ENCODE measurements at regions not wholly inside any gene's neighbourhood (a gene's known extent, or its start where the extent isn't known, plus 50 kb on each side); places are given as distances from the start of the nearest gene placed in this dataset.

GRCh38 chr20:60637801-60638200 is 614.3 kb upstream of the CDH4 start:
- DNase-seq, result no peak

- DNase-seq, result no peak
Measured at GRCh38 chr20:60638430-60639098, 613.5 kb upstream of the CDH4 start.

GRCh38 chr20:60641879-60642447 is 610.1 kb upstream of the CDH4 start:
- no peak for DNase-seq

GRCh38 chr20:60642541-60642940 is 609.5 kb upstream of the CDH4 start:
- no peak for DNase-seq

GRCh38 chr20:60648556-60648955 is 603.5 kb upstream of the CDH4 start:
- no peak for DNase-seq

GRCh38 chr20:60649541-60649940 is 602.5 kb upstream of the CDH4 start:
- no peak for DNase-seq

- DNase-seq, result no peak
Measured at GRCh38 chr20:60650087-60650486, 602.0 kb upstream of the CDH4 start.

- DNase-seq, result no peak
Measured at GRCh38 chr20:60652046-60652445, 600.0 kb upstream of the CDH4 start.

GRCh38 chr20:60652615-60653014 is 599.4 kb upstream of the CDH4 start:
- DNase-seq, result no peak

- DNase-seq, result peak; percentile 9
Measured at GRCh38 chr20:60653111-60653845, 598.8 kb upstream of the CDH4 start.

GRCh38 chr20:60658681-60659080 is 593.4 kb upstream of the CDH4 start:
- no peak for DNase-seq

GRCh38 chr20:60659240-60659639 is 592.8 kb upstream of the CDH4 start:
- DNase-seq, result no peak

GRCh38 chr20:60662307-60662706 is 589.8 kb upstream of the CDH4 start:
- no peak for DNase-seq

- no peak for DNase-seq
Measured at GRCh38 chr20:60664106-60664505, 588.0 kb upstream of the CDH4 start.

- no peak for DNase-seq
Measured at GRCh38 chr20:60667641-60668040, 584.4 kb upstream of the CDH4 start.

GRCh38 chr20:60669211-60669610 is 582.9 kb upstream of the CDH4 start:
- DNase-seq, result peak; percentile 24

- DNase-seq, result no peak
Measured at GRCh38 chr20:60676011-60676410, 576.0 kb upstream of the CDH4 start.

- no peak for DNase-seq
Measured at GRCh38 chr20:60677819-60678218, 574.2 kb upstream of the CDH4 start.

- DNase-seq, result no peak
Measured at GRCh38 chr20:60680554-60680953, 571.5 kb upstream of the CDH4 start.

- DNase-seq, result no peak
Measured at GRCh38 chr20:60687213-60687612, 564.8 kb upstream of the CDH4 start.

- no peak for DNase-seq
Measured at GRCh38 chr20:60690771-60691170, 561.3 kb upstream of the CDH4 start.

- no peak for DNase-seq
Measured at GRCh38 chr20:60691966-60692615, 560.0 kb upstream of the CDH4 start.

Measured in muscle of arm (tissue), 1 donor.